SH-SY5Y (cell line): ENCODE measurements at regions not wholly inside any gene's neighbourhood (a gene's known extent, or its start where the extent isn't known, plus 50 kb on each side); places are given as distances from the start of the nearest gene placed in this dataset.

Experiments
- GATA2 ChIP-seq: IDR thresholded peaks from 2 replicates; pipeline ENCODE4 v1.6.1; 2011; ENCODE audit warnings: mild to moderate bottlenecking, low read depth, low read length
- GATA3 ChIP-seq: IDR thresholded peaks from 2 replicates; pipeline ENCODE4 v1.6.1; 2011; ENCODE audit warnings: low read depth, mild to moderate bottlenecking, low read length, moderate library complexity

DNA sequence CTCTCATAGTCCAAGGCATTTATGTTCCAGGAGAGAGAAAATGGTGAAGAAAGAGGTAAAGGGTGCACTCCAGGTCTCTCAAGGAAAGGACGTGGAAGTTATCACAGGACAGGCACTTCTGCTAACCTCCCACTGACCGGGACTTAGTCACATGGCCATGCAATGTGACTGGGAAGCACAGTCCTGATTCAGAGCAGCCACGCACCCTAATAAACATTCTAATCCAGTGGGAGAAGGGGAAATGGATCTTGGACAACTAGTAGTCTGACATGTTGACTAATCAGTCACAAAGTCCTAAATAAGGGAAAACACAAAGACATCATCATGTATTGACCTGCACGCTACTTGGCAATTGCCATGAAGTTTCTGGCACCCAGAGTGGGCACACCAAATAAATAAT is 417.5 kb upstream of the ZMIZ1 start:
- TF ChIP-seq GATA2 = no peak
- TF ChIP-seq GATA3 = no peak
